ENCODE measurements at regions not wholly inside any gene's neighbourhood (a gene's known extent, or its start where the extent isn't known, plus 50 kb on each side); places are given as distances from the start of the nearest gene placed in this dataset.
"Not testable (repeated sequence)": the region's sequence is repeated elsewhere in the genome, so short reads cannot be mapped to it uniquely, and the experiment has no call there.

DNA sequence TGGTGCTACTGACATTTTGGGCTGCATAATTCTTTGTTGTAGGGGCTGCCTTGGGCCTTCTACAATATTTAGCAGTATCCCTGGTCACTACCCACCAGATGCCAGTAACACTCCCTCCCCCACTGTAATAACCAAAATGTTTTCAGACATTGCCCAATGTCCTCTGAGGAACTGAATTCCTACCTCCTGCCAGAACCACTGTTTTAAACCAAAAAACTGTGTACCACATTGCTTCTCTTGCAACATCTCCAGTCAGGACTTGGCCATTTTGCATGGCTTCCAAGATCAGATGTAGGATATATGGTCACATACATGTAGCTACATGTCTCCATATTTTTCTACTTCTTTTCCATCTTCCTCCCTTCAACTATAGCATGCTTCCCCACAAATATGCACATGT lies 97.4 kb upstream of the IFNGR1 start:
- no peak overlapping the region for H3K27ac Mint-ChIP-seq
- no peaks in the 10 kb centered on the region for H3K36me3 Mint-ChIP-seq (ENCODE audit: low read depth)
- H3K4me1 Mint-ChIP-seq: no peaks in the 10 kb centered on the region
- ATAC-seq (no peak), DNase-seq (no peak)
- no peak overlapping the region for H3K4me3 Mint-ChIP-seq
- H3K9me3 Mint-ChIP-seq: no peaks in the 10 kb centered on the region
- H3K27me3 Mint-ChIP-seq: no peaks in the 10 kb centered on the region

DNA sequence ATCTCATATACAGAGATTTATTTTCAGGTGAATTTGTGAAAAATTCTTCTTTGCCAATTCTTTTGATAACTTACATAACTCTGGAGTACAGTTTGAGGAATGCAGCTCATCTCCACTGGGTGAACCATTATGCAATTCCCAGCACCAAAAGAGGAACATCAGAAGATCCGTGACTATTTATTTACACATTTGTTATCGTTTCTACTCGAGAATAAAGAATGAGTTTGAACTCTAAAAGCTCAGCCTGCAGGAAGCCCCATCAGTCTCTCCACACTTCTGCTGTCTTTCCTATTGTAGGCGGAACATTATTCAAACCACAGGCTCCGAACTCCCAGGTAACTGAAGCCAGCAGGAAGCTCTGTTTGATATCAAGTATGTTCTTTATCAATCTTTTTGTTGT lies 95.9 kb upstream of the IFNGR1 start:
- ATAC-seq: no peak
- Mint-ChIP-seq H3K27ac (no peak overlapping the region), H3K9me3 (no peaks in the 10 kb centered on the region), H3K4me1 (no peaks in the 10 kb centered on the region), H3K36me3 (ENCODE audit: low read depth) (no peaks in the 10 kb centered on the region), H3K4me3 (no peak overlapping the region), H3K27me3 (no peaks in the 10 kb centered on the region)
- no peak for DNase-seq

DNA sequence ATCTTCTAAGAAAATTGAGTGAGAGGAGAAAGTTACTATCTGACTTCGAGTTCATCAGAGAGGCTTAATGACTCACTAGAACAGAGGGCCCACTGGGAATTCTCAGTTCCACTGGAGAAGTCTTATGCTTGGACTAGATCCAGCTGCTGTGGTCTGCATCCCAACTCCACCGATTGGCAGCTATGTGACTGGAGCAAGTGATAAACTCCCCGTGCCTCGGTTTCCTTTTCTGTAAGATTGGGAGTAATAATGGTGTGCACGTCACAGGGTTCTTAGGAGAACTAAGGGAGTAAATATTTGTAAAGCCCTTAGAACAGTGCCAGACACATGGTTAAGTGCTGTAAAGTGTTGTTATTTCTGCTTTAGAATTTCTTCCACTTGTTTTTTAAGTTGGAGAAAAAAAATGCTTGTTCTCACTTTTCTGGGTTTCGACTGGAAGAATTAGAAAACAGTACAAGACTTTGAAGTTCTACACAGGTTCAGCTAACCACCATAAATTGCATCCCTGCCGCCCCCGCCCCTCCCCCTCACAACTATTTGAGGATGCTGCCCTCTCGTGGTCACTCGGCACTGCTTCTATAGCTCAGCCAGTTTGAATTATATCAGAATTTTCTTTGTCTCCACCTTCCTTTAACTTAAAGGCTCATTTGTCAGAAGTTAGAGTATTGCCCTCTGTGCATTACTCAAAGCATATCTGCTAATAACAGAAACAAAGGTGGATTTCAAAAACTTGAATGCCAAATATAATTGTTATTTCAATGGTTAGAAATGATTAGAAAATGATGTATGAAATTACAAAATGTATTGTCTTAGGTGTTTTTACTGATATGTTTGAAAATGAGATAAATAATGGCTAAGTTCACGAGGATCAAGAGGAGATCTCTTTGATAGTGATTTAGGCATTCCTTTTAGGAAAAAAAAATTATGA lies 95.0 kb upstream of the IFNGR1 start:
- H3K27me3 Mint-ChIP-seq: no peaks in the 10 kb centered on the region
- H3K27ac Mint-ChIP-seq: no peak overlapping the region
- H3K9me3 Mint-ChIP-seq: no peaks in the 10 kb centered on the region
- ATAC-seq (peak; percentile 43), DNase-seq (peak; percentile 77)
- H3K4me3 Mint-ChIP-seq: no peak overlapping the region
- peaks cover 3% of the 10 kb centered on the region for H3K4me1 Mint-ChIP-seq
- H3K36me3 Mint-ChIP-seq (ENCODE audit: low read depth): no peaks in the 10 kb centered on the region

DNA sequence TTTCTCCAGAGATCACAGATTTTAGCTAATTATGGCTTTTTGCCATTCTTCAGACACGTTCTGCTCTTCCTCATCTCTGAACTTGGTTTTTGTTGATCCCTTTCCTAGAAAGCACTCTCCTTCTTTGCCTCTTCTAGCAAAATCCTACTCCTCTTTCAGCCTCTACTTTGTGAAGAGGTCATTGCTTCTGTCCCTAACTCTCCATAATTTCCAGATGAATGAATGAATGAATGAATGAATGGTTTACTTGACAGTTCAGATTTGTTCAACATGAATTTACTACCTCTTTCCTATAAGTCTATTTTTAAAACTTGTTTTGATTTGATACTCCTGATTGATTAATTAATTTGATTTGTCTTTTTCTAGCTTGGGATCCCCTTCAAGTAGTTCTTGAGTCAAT lies 94.0 kb upstream of the IFNGR1 start:
- no peaks in the 10 kb centered on the region for H3K9me3 Mint-ChIP-seq
- H3K4me3 Mint-ChIP-seq: no peak overlapping the region
- no peak overlapping the region for H3K27ac Mint-ChIP-seq
- H3K4me1 Mint-ChIP-seq: peaks cover 7% of the 10 kb centered on the region
- ATAC-seq (no peak), DNase-seq (no peak)
- no peaks in the 10 kb centered on the region for H3K36me3 Mint-ChIP-seq (ENCODE audit: low read depth)
- H3K27me3 Mint-ChIP-seq: no peaks in the 10 kb centered on the region

DNA sequence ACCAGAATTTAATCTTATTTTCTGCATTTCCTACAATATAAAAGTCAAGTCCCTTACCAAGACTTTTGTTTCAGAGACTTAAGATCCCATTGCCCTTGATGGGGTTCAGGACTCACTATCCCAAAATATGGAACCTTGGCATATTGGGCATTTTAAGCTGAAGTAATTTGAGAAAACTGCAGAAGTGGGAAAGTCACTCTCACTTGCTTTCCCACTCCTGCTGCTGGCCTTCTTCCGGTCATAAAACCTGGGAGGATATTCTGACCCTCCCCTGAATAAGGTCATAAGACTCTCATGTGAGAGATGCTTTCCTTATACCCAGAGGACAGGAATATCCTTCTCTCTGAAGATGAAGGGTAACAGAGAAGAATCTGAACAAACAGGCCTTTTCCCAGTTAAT lies 92.8 kb upstream of the IFNGR1 start:
- Mint-ChIP-seq H3K9me3 (no peaks in the 10 kb centered on the region), H3K4me3 (no peak overlapping the region), H3K27ac (no peak overlapping the region), H3K4me1 (peaks cover 7% of the 10 kb centered on the region), H3K36me3 (ENCODE audit: low read depth) (no peaks in the 10 kb centered on the region), H3K27me3 (no peaks in the 10 kb centered on the region)
- ATAC-seq (no peak), DNase-seq (no peak)

DNA sequence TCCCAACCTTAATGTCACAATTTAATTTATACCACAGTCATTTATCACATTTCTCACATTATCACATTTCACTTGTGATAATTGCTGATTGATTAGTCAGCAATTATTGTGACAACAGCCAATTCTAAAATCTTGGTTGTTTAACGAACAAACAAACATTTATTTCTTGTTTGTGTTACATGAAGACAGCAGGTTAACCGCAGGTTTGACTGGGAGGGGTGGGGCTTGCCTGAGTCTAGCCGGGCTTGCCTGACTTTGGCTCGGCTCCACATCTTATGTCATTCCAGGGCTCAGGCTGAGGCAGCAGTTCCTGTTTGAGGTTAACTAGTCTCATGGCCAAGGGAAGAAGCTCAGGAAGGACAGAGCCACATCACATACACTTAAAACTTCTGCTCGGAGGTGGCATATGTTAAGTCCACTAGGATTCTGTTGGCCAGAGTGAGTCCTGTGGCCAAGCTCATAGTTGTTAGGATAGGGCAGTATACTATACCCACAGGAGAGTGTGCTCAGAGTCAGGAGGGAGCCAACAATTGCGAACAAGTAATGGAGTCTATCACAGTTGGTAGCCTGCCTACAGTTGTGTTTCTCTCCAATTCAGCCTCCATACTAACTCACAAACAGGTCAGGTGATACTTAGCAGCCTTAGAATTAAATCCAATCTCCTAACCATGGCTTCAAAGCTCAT lies 90.0 kb upstream of the IFNGR1 start:
- Mint-ChIP-seq H3K4me1 (peaks cover 7% of the 10 kb centered on the region), H3K9me3 (no peaks in the 10 kb centered on the region), H3K36me3 (ENCODE audit: low read depth) (no peaks in the 10 kb centered on the region), H3K27ac (no peak overlapping the region), H3K27me3 (no peaks in the 10 kb centered on the region), H3K4me3 (no peak overlapping the region)
- DNase-seq: peak; percentile 4
- no peak for ATAC-seq

DNA sequence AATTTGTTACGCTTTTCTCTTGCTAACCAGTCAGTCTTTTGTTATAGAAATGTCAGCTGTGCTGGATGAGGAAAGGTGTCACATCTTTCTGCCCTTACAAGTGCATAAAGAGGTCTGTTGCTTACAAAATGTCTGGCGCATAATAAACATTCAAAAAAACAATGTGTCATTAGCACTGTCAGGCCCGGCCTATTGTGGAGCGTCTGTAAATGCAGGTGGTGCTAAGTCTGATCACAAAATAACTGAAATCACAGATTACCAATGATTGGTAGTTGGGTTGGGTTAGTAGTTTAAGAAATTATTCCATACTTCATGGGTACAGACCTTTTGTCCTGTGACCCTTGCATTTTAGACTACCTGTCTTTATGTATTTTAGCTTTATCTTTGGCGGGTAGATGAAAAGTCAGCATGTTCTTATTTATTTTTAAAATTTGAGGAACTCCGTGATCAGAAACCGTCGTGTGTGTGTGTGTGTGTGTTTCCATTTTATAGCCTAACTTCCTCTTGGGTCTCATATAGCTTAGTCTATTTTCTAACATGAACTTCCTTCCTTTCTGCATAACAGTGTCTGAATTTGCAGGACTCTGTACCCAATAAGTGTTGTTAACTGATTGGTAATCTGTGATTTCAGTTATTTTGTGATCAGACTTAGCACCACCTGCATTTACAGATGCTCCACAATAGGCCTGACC lies 88.1 kb upstream of the IFNGR1 start:
- H3K27ac Mint-ChIP-seq: no peak overlapping the region
- peaks cover 7% of the 10 kb centered on the region for H3K4me1 Mint-ChIP-seq
- no peak overlapping the region for H3K4me3 Mint-ChIP-seq
- H3K9me3 Mint-ChIP-seq: no peaks in the 10 kb centered on the region
- DNase-seq (no peak), ATAC-seq (no peak)
- H3K36me3 Mint-ChIP-seq (ENCODE audit: low read depth): no peaks in the 10 kb centered on the region
- peaks cover 2% of the 10 kb centered on the region for H3K27me3 Mint-ChIP-seq

DNA sequence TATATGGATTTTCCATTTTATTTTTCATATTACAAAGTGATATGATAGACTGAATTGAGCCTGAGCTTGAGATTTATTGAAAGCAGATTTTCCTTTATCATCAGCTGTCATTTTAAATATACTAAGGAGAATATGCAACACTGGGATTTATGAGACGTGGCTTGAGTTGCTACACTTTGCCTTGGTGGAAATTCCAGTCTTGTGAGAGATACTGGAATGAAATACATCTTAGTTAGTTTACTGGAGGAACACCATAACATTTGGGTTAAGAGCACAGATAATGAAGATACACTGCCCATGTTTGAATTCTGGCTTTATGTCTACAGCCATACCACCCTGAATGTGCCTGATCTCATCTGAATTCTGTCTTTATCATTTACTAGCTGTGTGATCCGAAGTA lies 86.5 kb upstream of the IFNGR1 start:
- H3K4me3 Mint-ChIP-seq: no peak overlapping the region
- H3K27ac Mint-ChIP-seq: no peak overlapping the region
- DNase-seq (no peak), ATAC-seq (no peak)
- H3K27me3 Mint-ChIP-seq: peaks cover 2% of the 10 kb centered on the region
- H3K36me3 Mint-ChIP-seq (ENCODE audit: low read depth): no peaks in the 10 kb centered on the region
- H3K4me1 Mint-ChIP-seq: peaks cover 7% of the 10 kb centered on the region
- no peaks in the 10 kb centered on the region for H3K9me3 Mint-ChIP-seq

DNA sequence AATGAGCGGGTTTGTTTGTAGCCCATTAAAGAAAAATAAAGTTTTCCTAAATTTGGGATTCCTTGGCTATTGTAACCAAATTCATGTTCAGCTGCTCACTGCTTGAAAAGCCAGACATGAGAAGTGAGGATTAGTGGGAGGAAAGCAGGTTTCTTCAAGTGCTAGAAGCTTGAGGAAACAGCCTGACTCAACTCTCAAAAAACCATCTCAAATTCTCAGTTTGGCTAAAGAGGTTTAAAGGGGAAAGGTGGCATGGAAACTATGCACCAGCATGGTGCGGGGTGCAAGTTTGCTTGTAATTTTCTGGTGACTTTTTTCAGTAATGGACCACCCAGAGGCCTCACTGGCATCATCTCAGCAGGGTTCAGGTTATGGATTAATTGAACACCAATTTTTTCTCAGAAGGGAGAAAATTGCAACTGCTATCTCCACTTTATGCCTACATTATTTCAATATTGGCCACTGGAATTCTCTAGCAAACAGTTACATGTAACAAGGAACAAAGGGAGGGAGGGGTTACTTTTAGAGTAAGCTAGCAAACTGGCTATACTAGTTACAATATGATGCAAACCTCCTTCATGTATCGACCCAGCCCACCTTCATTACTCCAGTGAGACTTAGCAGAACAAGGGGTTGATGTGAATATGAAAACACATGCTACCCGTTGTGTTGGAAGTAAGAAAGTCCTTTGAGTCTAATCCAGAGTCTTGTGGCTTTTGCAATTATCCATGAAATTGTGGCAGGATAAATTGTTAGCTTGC lies 85.0 kb upstream of the IFNGR1 start:
- Mint-ChIP-seq H3K27ac (no peak overlapping the region), H3K27me3 (peaks cover 2% of the 10 kb centered on the region), H3K36me3 (ENCODE audit: low read depth) (no peaks in the 10 kb centered on the region), H3K4me1 (peaks cover 4% of the 10 kb centered on the region), H3K4me3 (no peak overlapping the region), H3K9me3 (no peaks in the 10 kb centered on the region)
- no peak for DNase-seq
- ATAC-seq: peak; percentile 63

DNA sequence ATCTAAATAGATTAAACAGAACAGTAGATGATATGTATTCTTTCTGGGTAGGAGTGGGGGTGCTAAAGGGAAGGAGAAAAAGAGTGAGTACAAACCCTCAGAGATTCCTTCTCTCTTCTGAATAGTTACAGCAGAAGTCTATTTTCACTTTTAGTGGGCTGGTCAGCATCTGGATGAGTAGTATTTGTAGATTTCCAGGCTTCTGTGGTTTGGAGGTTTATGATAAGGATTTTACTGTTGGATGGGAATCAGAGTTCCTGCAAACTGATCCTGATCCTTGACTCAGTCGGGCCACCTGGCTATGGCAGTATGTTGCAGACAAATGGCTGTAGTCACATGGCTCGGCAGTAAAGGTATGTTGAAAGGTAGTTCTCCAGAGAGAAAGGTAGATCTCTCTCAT lies 84.3 kb upstream of the IFNGR1 start:
- peaks cover 2% of the 10 kb centered on the region for H3K27me3 Mint-ChIP-seq
- ATAC-seq (no peak), DNase-seq (no peak)
- H3K4me1 Mint-ChIP-seq: no peaks in the 10 kb centered on the region
- no peak overlapping the region for H3K27ac Mint-ChIP-seq
- H3K9me3 Mint-ChIP-seq: no peaks in the 10 kb centered on the region
- no peaks in the 10 kb centered on the region for H3K36me3 Mint-ChIP-seq (ENCODE audit: low read depth)
- H3K4me3 Mint-ChIP-seq: no peak overlapping the region

DNA sequence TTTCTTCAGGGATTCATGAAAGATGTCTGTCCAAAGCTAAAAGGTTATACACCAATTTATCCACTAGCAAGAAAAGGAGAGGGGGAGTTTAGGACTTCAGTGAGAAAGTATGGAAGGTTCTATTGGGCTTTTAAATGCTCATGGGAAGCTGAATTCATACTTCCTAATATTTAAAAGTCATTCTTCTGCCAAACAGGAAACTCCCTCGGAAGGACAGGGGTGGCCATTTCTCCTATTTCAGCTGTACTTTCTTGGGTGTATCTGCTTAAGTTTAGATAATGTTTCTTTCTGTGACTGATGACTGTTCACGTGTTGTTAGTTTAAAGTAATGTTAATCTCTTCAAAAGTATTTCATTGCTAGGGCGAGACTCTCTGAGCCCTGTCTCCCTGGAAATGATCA lies 80.5 kb upstream of the IFNGR1 start:
- Mint-ChIP-seq H3K27ac (no peak overlapping the region), H3K4me1 (no peaks in the 10 kb centered on the region), H3K9me3 (no peaks in the 10 kb centered on the region), H3K36me3 (ENCODE audit: low read depth) (no peaks in the 10 kb centered on the region), H3K27me3 (peaks cover 6% of the 10 kb centered on the region), H3K4me3 (no peak overlapping the region)
- no peak for ATAC-seq
- no peak for DNase-seq

DNA sequence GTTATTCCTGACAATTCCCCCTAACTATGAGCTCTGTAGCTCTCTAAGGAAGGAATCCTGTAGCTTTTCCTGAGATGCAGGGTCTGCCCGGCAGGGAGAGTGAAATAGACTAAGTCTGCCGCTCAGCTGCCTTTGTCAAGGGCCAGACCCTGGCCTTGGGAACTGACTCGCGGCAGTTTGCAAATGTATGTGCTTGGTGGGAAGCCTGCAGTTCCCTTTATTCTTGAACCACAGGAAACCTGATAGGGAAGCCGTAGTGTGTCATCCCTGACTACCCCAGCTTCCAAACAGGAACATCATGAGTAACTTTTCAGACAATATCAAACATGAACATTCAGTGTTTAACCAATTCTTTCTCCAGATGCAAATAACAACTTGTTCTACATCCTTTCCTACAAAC lies 78.7 kb upstream of the IFNGR1 start:
- H3K4me3 Mint-ChIP-seq: no peak overlapping the region
- H3K36me3 Mint-ChIP-seq (ENCODE audit: low read depth): no peaks in the 10 kb centered on the region
- no peak for DNase-seq
- no peak overlapping the region for H3K27ac Mint-ChIP-seq
- H3K9me3 Mint-ChIP-seq: no peaks in the 10 kb centered on the region
- no peaks in the 10 kb centered on the region for H3K4me1 Mint-ChIP-seq
- peaks cover 4% of the 10 kb centered on the region for H3K27me3 Mint-ChIP-seq
- ATAC-seq: no peak

DNA sequence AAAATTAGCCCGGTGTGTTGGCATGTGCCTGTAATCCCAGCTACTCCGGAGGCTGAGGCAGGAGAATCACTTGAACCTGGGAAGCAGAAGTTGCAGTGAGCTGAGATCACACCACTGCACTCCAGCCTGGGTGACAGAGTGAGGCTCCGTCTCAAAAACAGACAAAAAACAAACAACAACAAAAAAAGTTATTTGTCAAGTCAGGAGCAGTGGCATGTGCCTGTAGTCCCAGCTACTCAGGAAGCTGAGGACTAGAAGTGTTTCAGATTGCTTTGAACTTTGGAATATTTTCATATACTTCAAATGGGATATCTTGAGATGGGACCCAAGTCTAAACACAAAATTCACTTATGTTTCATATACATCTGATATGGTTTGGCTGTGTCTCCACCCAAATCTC lies 73.1 kb upstream of the IFNGR1 start:
- H3K4me3 Mint-ChIP-seq; H3K36me3 Mint-ChIP-seq (ENCODE audit: low read depth); H3K27ac Mint-ChIP-seq; ATAC-seq; DNase-seq; H3K9me3 Mint-ChIP-seq; H3K27me3 Mint-ChIP-seq: not testable (repeated sequence)
- peaks cover 10% of the 10 kb centered on the region for H3K4me1 Mint-ChIP-seq

DNA sequence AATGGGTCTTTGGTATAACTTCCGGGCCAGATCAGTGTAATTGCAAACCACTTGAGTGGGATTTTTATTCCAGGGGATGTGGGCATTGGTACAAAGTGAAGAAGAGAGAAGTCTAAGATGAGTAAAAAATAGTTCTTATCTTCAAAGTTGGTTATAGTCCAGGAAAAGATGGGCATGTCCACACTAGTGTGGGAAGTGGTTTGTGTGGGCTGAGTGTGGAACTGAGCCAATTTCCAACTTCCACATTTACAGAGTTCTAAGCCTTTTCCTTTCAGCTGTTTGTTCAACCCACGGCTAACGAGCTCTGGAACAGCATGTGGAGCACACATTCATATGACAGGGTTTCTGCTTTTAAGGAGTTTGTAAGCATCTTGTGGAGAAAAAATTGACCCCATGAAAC lies 72.3 kb upstream of the IFNGR1 start:
- H3K4me3 Mint-ChIP-seq: no peak overlapping the region
- ATAC-seq: no peak
- no peaks in the 10 kb centered on the region for H3K36me3 Mint-ChIP-seq (ENCODE audit: low read depth)
- H3K4me1 Mint-ChIP-seq: peaks cover 10% of the 10 kb centered on the region
- no peaks in the 10 kb centered on the region for H3K9me3 Mint-ChIP-seq
- no peak for DNase-seq
- H3K27ac Mint-ChIP-seq: peak overlapping the region; percentile 34
- H3K27me3 Mint-ChIP-seq: peaks cover 7% of the 10 kb centered on the region
